Activated CD4-positive, alpha-beta T cell treated with anti-CD3 and anti-CD28 coated beads, Interleukin-2, amount 10 ng/mL, durations not matched to agents 7 days and 5 days (primary cell): ENCODE measurements at regions not wholly inside any gene's neighbourhood (a gene's known extent, or its start where the extent isn't known, plus 50 kb on each side); places are given as distances from the start of the nearest gene placed in this dataset.

ENCODE experiments used
- CTCF ChIA-PET: fragments of 350-600 bp; sonication (Branson Sonifier 250); formaldehyde crosslinking; loops from one replicate; lab custom pipeline; 2021; ENCODE audit warnings: antibody characterized with exemption; lab: Charles Lee
- POLR2A ChIA-PET: fragments of 350-600 bp; sonication (Branson Sonifier 250); formaldehyde crosslinking; loops from one replicate; lab custom pipeline; 2021; ENCODE audit warnings: antibody characterized with exemption; lab: Charles Lee
- DNase-seq: peaks from one replicate; pipeline ENCODE4 v3.0.0-alpha.2; 2020
- H3K27ac Mint-ChIP-seq: one replicate; pipeline ENCODE4 v1.8.0; 2021; ENCODE audit warnings: mild to moderate bottlenecking, moderate library complexity, mixed read lengths
- H3K27me3 Mint-ChIP-seq: one replicate; pipeline ENCODE4 v1.8.0; 2021; ENCODE audit warnings: mixed read lengths
- H3K36me3 Mint-ChIP-seq: one replicate; pipeline ENCODE4 v1.8.0; 2021; ENCODE audit warnings: low read depth, mixed read lengths
- H3K4me1 Mint-ChIP-seq: one replicate; pipeline ENCODE4 v1.8.0; 2021; ENCODE audit warnings: mixed read lengths
- H3K4me3 Mint-ChIP-seq: one replicate; pipeline ENCODE4 v1.8.0; 2021; ENCODE audit warnings: mild to moderate bottlenecking, moderate library complexity, mixed read lengths
- H3K9me3 Mint-ChIP-seq: one replicate; pipeline ENCODE4 v1.8.0; 2021; ENCODE audit warnings: mixed read lengths

DNA sequence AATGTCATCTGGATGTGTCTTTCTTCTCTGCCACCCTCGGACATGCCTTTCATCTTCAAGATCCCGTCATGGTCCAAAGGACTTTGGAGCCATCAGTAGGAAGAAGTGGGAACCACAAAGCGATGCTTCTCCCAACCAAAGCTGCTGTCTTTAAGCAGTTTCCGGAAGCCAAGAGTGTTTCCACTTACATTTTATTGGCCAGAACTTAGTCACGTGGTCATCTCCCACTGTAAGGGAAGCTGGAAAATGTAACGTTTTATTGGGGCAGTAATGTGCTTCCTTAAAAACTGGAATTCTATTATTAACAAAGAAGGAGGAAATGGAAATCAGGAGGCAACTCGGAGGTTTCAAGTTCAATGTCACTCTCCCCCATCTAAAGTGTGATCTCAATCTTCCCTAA lies 170.8 kb downstream of the ATG4C start:
- CTCF ChIA-PET, result no interaction called here
- H3K4me1 Mint-ChIP-seq, result no peaks in the 10 kb centered on the region
- no peaks in the 10 kb centered on the region for H3K36me3 Mint-ChIP-seq

DNA sequence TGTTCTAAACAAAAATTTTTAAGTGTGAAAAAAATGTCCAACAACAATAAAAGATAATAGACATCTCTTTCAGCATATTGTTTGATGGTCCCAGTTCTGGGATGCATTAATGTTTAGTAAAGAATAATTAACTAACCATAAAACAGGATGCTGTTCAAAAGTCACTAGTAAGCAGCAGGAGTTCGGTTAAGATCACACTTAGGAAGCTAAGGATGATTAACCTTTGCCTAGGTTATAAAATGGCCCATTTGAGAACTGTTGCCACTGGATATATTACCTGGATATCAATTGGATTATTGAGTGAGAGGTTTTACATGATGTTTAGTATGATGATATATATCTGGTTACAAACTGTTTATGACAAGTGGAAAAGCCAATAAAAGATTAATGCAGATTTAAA lies 171.7 kb downstream of the ATG4C start:
- Mint-ChIP-seq H3K36me3 (no peaks in the 10 kb centered on the region), H3K27ac (no peak overlapping the region), H3K27me3 (peaks cover 23% of the 10 kb centered on the region), H3K4me3 (no peak overlapping the region), H3K4me1 (no peaks in the 10 kb centered on the region), H3K9me3 (no peaks in the 10 kb centered on the region)
- POLR2A ChIA-PET, result no interaction called here
- CTCF ChIA-PET, result no interaction called here
- no peak for DNase-seq

More for the DNA sequence above, 170.8 kb downstream of the ATG4C start:
- no peak overlapping the region for H3K27ac Mint-ChIP-seq
- H3K4me3 Mint-ChIP-seq, result no peak overlapping the region
- peaks cover 26% of the 10 kb centered on the region for H3K27me3 Mint-ChIP-seq
- H3K9me3 Mint-ChIP-seq, result no peaks in the 10 kb centered on the region
- DNase-seq, result no peak
- POLR2A ChIA-PET, result no interaction called here

DNA sequence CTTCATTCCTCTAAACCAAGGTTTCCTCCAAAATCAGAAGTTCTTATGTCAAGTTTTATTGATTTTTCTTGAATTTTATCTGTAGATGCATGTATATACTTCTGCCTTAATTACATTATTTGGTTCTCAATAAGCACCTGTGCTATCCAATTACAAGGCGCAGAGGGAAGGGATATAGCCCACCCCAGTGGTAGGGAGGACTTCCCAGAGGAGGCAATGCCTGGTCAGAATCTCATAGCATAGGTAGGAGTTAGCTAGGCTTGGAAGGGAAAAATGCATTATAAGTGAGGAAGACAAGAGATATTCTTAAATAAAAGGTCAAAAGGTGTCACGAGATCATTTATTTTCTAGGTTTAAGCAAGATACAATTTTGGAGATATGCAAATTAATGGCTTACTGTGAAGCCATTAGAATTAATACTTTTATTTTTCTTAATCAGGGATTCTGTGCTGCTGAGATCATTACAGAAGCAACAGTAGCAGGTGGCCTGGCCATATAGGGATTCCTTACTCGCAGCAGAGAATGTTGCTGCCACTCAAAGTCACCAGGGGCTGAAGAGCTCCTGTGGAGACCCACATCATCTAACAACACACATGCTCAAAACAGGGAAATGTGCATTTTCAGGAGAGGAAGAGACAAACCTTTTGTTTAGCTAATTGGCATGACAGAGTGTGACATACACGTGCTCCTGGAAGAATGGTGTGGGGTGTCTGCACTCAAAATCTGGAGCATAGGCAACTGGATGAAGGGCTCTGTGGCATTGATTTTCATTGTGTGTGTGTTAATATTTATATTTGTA lies 178.3 kb downstream of the ATG4C start:
- POLR2A ChIA-PET, result no interaction called here
- H3K27ac Mint-ChIP-seq, result no peak overlapping the region
- no peaks in the 10 kb centered on the region for H3K4me1 Mint-ChIP-seq
- H3K27me3 Mint-ChIP-seq, result peaks cover 6% of the 10 kb centered on the region
- CTCF ChIA-PET, result no interaction called here
- no peaks in the 10 kb centered on the region for H3K9me3 Mint-ChIP-seq
- no peaks in the 10 kb centered on the region for H3K36me3 Mint-ChIP-seq
- no peak overlapping the region for H3K4me3 Mint-ChIP-seq
- DNase-seq, result no peak

- POLR2A ChIA-PET, result no interaction called here
- H3K9me3 Mint-ChIP-seq, result no peaks in the 10 kb centered on the region
- H3K27me3 Mint-ChIP-seq, result peaks cover 6% of the 10 kb centered on the region
- no peaks in the 10 kb centered on the region for H3K36me3 Mint-ChIP-seq
- no peaks in the 10 kb centered on the region for H3K4me1 Mint-ChIP-seq
- CTCF ChIA-PET, result interaction anchor here (1.0 kb wide), 1 partner anchor 45 kb away, joined by 3 read pairs; no protein-coding TSS in a partner anchor
- peak; percentile 25 for DNase-seq
- no peak overlapping the region for H3K4me3 Mint-ChIP-seq
- H3K27ac Mint-ChIP-seq, result no peak overlapping the region
Observed at GRCh38 chr1:62962901-62963776, 179.2 kb downstream of the ATG4C start.

DNA sequence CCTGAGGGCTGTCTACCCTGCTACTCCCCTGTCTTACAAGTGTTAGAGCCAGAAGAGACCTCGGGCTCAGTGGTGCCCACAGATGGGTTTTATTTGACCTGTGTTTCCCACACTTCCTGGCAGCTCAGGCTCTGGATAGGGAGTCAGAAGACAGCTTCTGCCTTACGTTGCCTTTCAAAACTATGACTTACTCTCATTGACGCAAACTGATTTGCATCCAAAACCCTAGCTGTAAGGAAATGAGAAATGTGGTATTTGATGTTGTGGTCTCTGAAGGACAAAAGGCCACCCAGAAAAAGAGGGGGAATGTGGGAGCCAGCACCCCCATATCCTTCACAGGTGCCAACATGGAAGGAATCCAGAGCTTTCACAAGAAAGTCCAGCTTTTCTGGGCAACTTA lies 180.2 kb downstream of the ATG4C start:
- H3K4me1 Mint-ChIP-seq, result no peaks in the 10 kb centered on the region
- no peaks in the 10 kb centered on the region for H3K9me3 Mint-ChIP-seq
- no peak overlapping the region for H3K4me3 Mint-ChIP-seq
- H3K27ac Mint-ChIP-seq, result no peak overlapping the region
- CTCF ChIA-PET, result interaction anchor here (1.0 kb wide), 1 partner anchor 44 kb away, joined by 3 read pairs; no protein-coding TSS in a partner anchor
- peaks cover 3% of the 10 kb centered on the region for H3K27me3 Mint-ChIP-seq
- POLR2A ChIA-PET, result no interaction called here
- DNase-seq, result no peak
- no peaks in the 10 kb centered on the region for H3K36me3 Mint-ChIP-seq

- ChIA-PET POLR2A (no interaction called here), CTCF (no interaction called here)
- Mint-ChIP-seq H3K4me1 (no peaks in the 10 kb centered on the region), H3K27ac (no peak overlapping the region), H3K9me3 (no peaks in the 10 kb centered on the region), H3K27me3 (peaks cover 2% of the 10 kb centered on the region), H3K36me3 (no peaks in the 10 kb centered on the region), H3K4me3 (no peak overlapping the region)
- no peak for DNase-seq
Observed at GRCh38 chr1:62967031-62967430, 183.1 kb downstream of the ATG4C start.

DNA sequence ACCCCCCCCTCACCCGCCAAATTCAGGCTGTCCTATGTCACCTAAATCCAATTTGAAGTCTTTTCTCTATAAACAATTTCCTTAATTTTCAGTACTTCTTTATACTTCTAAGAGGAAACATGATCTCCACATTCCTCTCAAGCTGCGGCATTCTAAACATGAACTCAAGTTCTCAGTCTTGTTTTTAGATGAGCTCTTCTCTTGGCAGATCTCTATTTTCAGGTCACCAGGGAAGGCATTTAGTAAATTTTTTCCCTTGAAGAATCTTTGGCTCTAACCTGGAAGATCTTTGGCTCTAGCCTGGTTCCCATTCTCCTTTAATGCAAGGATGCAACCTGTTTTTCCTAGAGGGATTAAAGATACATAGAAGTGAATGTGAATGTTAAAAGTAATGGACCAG lies 193.4 kb downstream of the ATG4C start:
- no peaks in the 10 kb centered on the region for H3K36me3 Mint-ChIP-seq
- no peak for DNase-seq
- H3K27me3 Mint-ChIP-seq, result peaks cover 4% of the 10 kb centered on the region
- H3K4me3 Mint-ChIP-seq, result no peak overlapping the region
- no peaks in the 10 kb centered on the region for H3K9me3 Mint-ChIP-seq
- POLR2A ChIA-PET, result no interaction called here
- CTCF ChIA-PET, result no interaction called here
- no peak overlapping the region for H3K27ac Mint-ChIP-seq
- H3K4me1 Mint-ChIP-seq, result no peaks in the 10 kb centered on the region

GRCh38 chr1:62978741-62979140 lies 194.8 kb downstream of the ATG4C start:
- H3K36me3 Mint-ChIP-seq, result no peaks in the 10 kb centered on the region
- no peaks in the 10 kb centered on the region for H3K9me3 Mint-ChIP-seq
- H3K4me1 Mint-ChIP-seq, result no peaks in the 10 kb centered on the region
- no peak overlapping the region for H3K27ac Mint-ChIP-seq
- ChIA-PET CTCF (no interaction called here), POLR2A (no interaction called here)
- DNase-seq, result no peak
- no peak overlapping the region for H3K4me3 Mint-ChIP-seq
- H3K27me3 Mint-ChIP-seq, result peaks cover 4% of the 10 kb centered on the region

DNA sequence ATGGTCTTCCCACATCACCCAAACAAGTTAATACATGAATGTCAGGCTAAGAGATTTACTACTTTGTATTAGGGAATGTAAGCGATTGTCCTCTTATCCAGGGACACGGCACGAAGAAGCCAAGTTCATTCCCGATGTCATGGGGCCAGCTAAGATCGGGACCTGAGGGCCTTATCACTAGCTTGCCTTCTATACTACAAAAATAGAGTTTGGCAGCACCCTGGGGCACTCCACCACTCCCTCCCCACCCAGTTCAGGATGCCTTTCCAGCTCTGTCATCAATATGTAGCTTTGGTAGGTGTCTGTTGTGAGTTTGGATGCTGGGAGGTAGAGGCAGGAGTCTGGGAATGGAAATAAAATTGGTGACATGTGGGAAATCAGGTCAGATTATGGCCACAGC lies 197.5 kb downstream of the ATG4C start:
- DNase-seq, result no peak
- Mint-ChIP-seq H3K36me3 (no peaks in the 10 kb centered on the region), H3K4me3 (no peak overlapping the region), H3K4me1 (no peaks in the 10 kb centered on the region), H3K27me3 (peaks cover 4% of the 10 kb centered on the region), H3K9me3 (no peaks in the 10 kb centered on the region), H3K27ac (no peak overlapping the region)
- ChIA-PET POLR2A (no interaction called here), CTCF (no interaction called here)

GRCh38 chr1:62988867-62989266 lies 204.9 kb downstream of the ATG4C start:
- H3K27ac Mint-ChIP-seq, result no peak overlapping the region
- ChIA-PET POLR2A (no interaction called here), CTCF (no interaction called here)
- H3K4me3 Mint-ChIP-seq, result no peak overlapping the region
- no peaks in the 10 kb centered on the region for H3K4me1 Mint-ChIP-seq
- H3K27me3 Mint-ChIP-seq, result peaks cover 5% of the 10 kb centered on the region
- no peak for DNase-seq
- no peaks in the 10 kb centered on the region for H3K36me3 Mint-ChIP-seq
- no peaks in the 10 kb centered on the region for H3K9me3 Mint-ChIP-seq

- no peaks in the 10 kb centered on the region for H3K9me3 Mint-ChIP-seq
Observed at GRCh38 chr1:62989497-62989896, 205.6 kb downstream of the ATG4C start.

GRCh38 chr1:62991152-62991551 lies 207.2 kb downstream of the ATG4C start:
- CTCF ChIA-PET, result no interaction called here
- Mint-ChIP-seq H3K36me3 (no peaks in the 10 kb centered on the region), H3K4me3 (no peak overlapping the region), H3K9me3 (no peaks in the 10 kb centered on the region), H3K27ac (no peak overlapping the region), H3K4me1 (no peaks in the 10 kb centered on the region), H3K27me3 (peaks cover 5% of the 10 kb centered on the region)
- no peak for DNase-seq
- POLR2A ChIA-PET, result no interaction called here

More at GRCh38 chr1:62989497-62989896, 205.6 kb downstream of the ATG4C start:
- Mint-ChIP-seq H3K4me1 (no peaks in the 10 kb centered on the region), H3K27ac (no peak overlapping the region), H3K36me3 (no peaks in the 10 kb centered on the region), H3K4me3 (no peak overlapping the region), H3K27me3 (peaks cover 5% of the 10 kb centered on the region)
- CTCF ChIA-PET, result no interaction called here
- POLR2A ChIA-PET, result no interaction called here
- DNase-seq, result no peak

GRCh38 chr1:62993844-62994243 lies 209.9 kb downstream of the ATG4C start:
- H3K9me3 Mint-ChIP-seq, result no peaks in the 10 kb centered on the region
- ChIA-PET POLR2A (no interaction called here), CTCF (no interaction called here)

More at GRCh38 chr1:62993844-62994243, 209.9 kb downstream of the ATG4C start:
- Mint-ChIP-seq H3K27me3 (peaks cover 9% of the 10 kb centered on the region), H3K4me1 (no peaks in the 10 kb centered on the region), H3K4me3 (no peak overlapping the region), H3K27ac (no peak overlapping the region), H3K36me3 (no peaks in the 10 kb centered on the region)
- no peak for DNase-seq
